ENCODE measurements at regions not wholly inside any gene's neighbourhood (a gene's known extent, or its start where the extent isn't known, plus 50 kb on each side); places are given as distances from the start of the nearest gene placed in this dataset.

DNA sequence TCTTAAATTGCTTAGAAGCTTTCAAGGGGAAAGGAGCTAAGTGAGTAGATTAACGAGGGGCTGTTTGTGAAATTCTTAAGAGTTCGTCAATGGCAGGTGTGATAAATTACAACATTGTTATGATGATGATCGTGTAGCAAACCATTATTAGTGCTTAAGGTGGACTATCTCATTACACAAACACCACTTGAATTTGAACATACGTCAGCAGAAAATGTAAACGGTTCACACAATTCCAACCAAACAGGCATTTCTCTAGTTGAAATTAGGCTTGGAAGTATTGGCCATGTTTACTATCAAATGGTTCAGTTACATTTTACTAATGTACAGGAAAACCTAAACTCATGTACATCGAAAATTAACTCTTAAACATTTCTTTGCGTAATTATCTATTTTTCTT, 102.8 kb downstream of the PYDC2 start:
- TF ChIP-seq, protein P1, sequence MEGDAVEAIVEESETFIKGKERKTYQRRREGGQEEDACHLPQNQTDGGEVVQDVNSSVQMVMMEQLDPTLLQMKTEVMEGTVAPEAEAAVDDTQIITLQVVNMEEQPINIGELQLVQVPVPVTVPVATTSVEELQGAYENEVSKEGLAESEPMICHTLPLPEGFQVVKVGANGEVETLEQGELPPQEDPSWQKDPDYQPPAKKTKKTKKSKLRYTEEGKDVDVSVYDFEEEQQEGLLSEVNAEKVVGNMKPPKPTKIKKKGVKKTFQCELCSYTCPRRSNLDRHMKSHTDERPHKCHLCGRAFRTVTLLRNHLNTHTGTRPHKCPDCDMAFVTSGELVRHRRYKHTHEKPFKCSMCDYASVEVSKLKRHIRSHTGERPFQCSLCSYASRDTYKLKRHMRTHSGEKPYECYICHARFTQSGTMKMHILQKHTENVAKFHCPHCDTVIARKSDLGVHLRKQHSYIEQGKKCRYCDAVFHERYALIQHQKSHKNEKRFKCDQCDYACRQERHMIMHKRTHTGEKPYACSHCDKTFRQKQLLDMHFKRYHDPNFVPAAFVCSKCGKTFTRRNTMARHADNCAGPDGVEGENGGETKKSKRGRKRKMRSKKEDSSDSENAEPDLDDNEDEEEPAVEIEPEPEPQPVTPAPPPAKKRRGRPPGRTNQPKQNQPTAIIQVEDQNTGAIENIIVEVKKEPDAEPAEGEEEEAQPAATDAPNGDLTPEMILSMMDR (IDR thresholded peaks at IDR 0.05): no peak
- no peak for TF ChIP-seq POLR2A (IDR thresholded peaks at IDR 0.05)

All from adrenal gland (tissue), 5 donors.